H1 (cell line): ENCODE measurements at regions not wholly inside any gene's neighbourhood (a gene's known extent, or its start where the extent isn't known, plus 50 kb on each side); places are given as distances from the start of the nearest gene placed in this dataset.

ENCODE experiments used
- CTCF ChIA-PET: fragments of 300-600 bp; sonication (Branson Sonifier 250); formaldehyde crosslinking; loops from one replicate; lab custom pipeline; 2021; ENCODE audit not compliant: partially characterized antibody; lab: Charles Lee
- POLR2A ChIA-PET: fragments of 300-600 bp; sonication (Branson Sonifier 250); formaldehyde crosslinking; loops from one replicate; lab custom pipeline; 2021; ENCODE audit warnings: inconsistent platforms; ENCODE audit not compliant: partially characterized antibody; lab: Charles Lee
- DNase-seq, 2 experiments: peaks; one replicate each; pipeline versions ENCODE4 v3.0.0 to v3.0.0-alpha.2; 2010 to 2022; ENCODE audit warnings: low spot score in 2 of 2, low read depth in 1 of 2, mixed read lengths in 1 of 2
- FAIRE-seq: peaks from 2 replicates; lab custom pipeline; 2011; peaks lifted over from hg19 to GRCh38; lab: Jason Lieb, UNC
- H2AFZ ChIP-seq: 2 replicates; pipeline ENCODE4 v1.8.1; 2012; ENCODE audit warnings: low read length, inconsistent platforms
- H2AK5ac ChIP-seq: 2 replicates; pipeline ENCODE4 v1.6.1; 2013; ENCODE audit warnings: low read depth, low read length
- H2BK120ac ChIP-seq: replicated peaks from 2 replicates; pipeline ENCODE3; 2013; ENCODE audit warnings: low read depth, low read length, inconsistent platforms
- H2BK12ac ChIP-seq: 2 replicates; pipeline ENCODE4 v1.6.1; 2013; ENCODE audit warnings: low read depth, low read length
- H2BK15ac ChIP-seq: 2 replicates; pipeline ENCODE4 v1.6.1; 2013; ENCODE audit warnings: low read length
- H2BK20ac ChIP-seq: 2 replicates; pipeline ENCODE4 v1.6.1; 2013; ENCODE audit warnings: low read length
- H2BK5ac ChIP-seq: 2 replicates; pipeline ENCODE4 v1.6.1; 2013; ENCODE audit warnings: low read depth, low read length
- H3K14ac ChIP-seq: 2 replicates; pipeline ENCODE4 v1.6.1; 2013; ENCODE audit warnings: inconsistent platforms; ENCODE audit not compliant: insufficient read length
- H3K18ac ChIP-seq: 2 replicates; pipeline ENCODE4 v1.6.1; 2013; ENCODE audit warnings: low read length; ENCODE audit errors: extremely low read depth
- H3K23ac ChIP-seq: 2 replicates; pipeline ENCODE4 v1.6.1; 2013; ENCODE audit warnings: inconsistent platforms; ENCODE audit not compliant: insufficient read length
- H3K23me2 ChIP-seq: 2 replicates; pipeline ENCODE4 v1.6.1; 2013; ENCODE audit warnings: low read depth, low read length
- H3K27ac ChIP-seq: 2 replicates; pipeline ENCODE4 v1.6.1; 2011; ENCODE audit warnings: low read depth, low read length, inconsistent platforms
- H3K27me3 ChIP-seq, 4 experiments: replicated peaks in 1 of 4; 1 replicate in 1 of 4; 2 replicates in 3 of 4; pipeline versions ENCODE4 v1.6.1 to v1.8.1; 2011 to 2013; ENCODE audit warnings: low read length in 3 of 4, mild to moderate bottlenecking in 3 of 4, inconsistent platforms in 2 of 4, mixed read lengths in 2 of 4, moderate library complexity in 1 of 4; ENCODE audit not compliant: control insufficient read depth in 3 of 4, insufficient read depth in 3 of 4; ENCODE audit errors: extremely low read depth in 1 of 4
- H3K36me3 ChIP-seq, 4 experiments: 2 replicates each; pipeline versions ENCODE4 v1.6.1 to v1.8.1; 2011 to 2013; ENCODE audit warnings: mild to moderate bottlenecking in 4 of 4, low read length in 3 of 4, moderate library complexity in 2 of 4, control low read depth in 1 of 4, inconsistent platforms in 1 of 4; ENCODE audit not compliant: insufficient read depth in 4 of 4, control insufficient read depth in 2 of 4
- H3K4ac ChIP-seq: replicated peaks from 2 replicates; pipeline ENCODE3; 2013; ENCODE audit warnings: low read length, low read depth, mixed read lengths, inconsistent platforms; ENCODE audit not compliant: insufficient read length
- H3K4me1 ChIP-seq, 4 experiments: replicated peaks in 1 of 4; 1 replicate in 1 of 4; 2 replicates in 3 of 4; pipeline versions ENCODE4 v1.6.1 to v1.8.1; 2011 to 2013; ENCODE audit warnings: low read length in 3 of 4, inconsistent platforms in 2 of 4, mixed read lengths in 1 of 4; ENCODE audit not compliant: insufficient read depth in 4 of 4, control insufficient read depth in 3 of 4
- H3K4me2 ChIP-seq, 2 experiments: 2 replicates each; pipeline versions ENCODE4 v1.6.1 to v1.8.1; 2011 to 2013; ENCODE audit warnings: low read depth in 2 of 2, low read length in 2 of 2, control low read depth in 1 of 2, inconsistent platforms in 1 of 2, mild to moderate bottlenecking in 1 of 2; ENCODE audit not compliant: insufficient read depth in 1 of 2
- H3K4me3 ChIP-seq, 4 experiments: fragments of 200-600, 300-600 bp in 1 of 4; sonication (generic), shearing (Covaris generic), sonication (Bioruptor Twin) in 1 of 4; 2 replicates each; pipeline versions ENCODE4 v1.5.1 to v1.8.1; 2011 to 2016; ENCODE audit warnings: low read length in 4 of 4, low read depth in 3 of 4, control low read depth in 2 of 4, inconsistent platforms in 2 of 4, mild to moderate bottlenecking in 2 of 4, mixed read lengths in 1 of 4, moderate library complexity in 1 of 4; ENCODE audit not compliant: insufficient read depth in 2 of 4; ENCODE audit errors: extremely low read depth in 1 of 4
- H3K56ac ChIP-seq: replicated peaks from 2 replicates; pipeline ENCODE3; 2013; ENCODE audit warnings: low read depth, mild to moderate bottlenecking, mixed read lengths, low read length, inconsistent platforms; ENCODE audit not compliant: insufficient read length
- H3K79me1 ChIP-seq: 2 replicates; pipeline ENCODE4 v1.6.1; 2013; ENCODE audit warnings: low read depth, low read length, control low read depth
- H3K79me2 ChIP-seq, 2 experiments: 2 replicates each; pipeline versions ENCODE4 v1.6.1 to v1.8.1; 2012 to 2013; ENCODE audit warnings: low read length in 2 of 2, mild to moderate bottlenecking in 2 of 2, inconsistent platforms in 1 of 2; ENCODE audit not compliant: insufficient read depth in 2 of 2, control insufficient read depth in 1 of 2
- H3K9ac ChIP-seq, 4 experiments: replicated peaks in 1 of 4; 1 replicate in 1 of 4; 2 replicates in 3 of 4; pipeline versions ENCODE4 v1.6.1 to v1.8.1; 2011 to 2013; ENCODE audit warnings: low read depth in 3 of 4, low read length in 3 of 4, control low read depth in 2 of 4, mild to moderate bottlenecking in 2 of 4, moderate library complexity in 2 of 4, inconsistent platforms in 1 of 4; ENCODE audit errors: extremely low read depth in 1 of 4
- H3K9me3 ChIP-seq, 2 experiments: 2 replicates each; pipeline versions ENCODE4 v1.6.1 to v1.8.1; 2012 to 2013; ENCODE audit warnings: mild to moderate bottlenecking in 2 of 2, moderate library complexity in 2 of 2, control low read depth in 1 of 2, inconsistent platforms in 1 of 2, low read depth in 1 of 2, low read length in 1 of 2, mixed read lengths in 1 of 2; ENCODE audit not compliant: insufficient read depth in 2 of 2
- H4K20me1 ChIP-seq, 2 experiments: replicated peaks in 1 of 2; 2 replicates each; pipeline versions ENCODE3 to v1.8.1; 2011 to 2013; ENCODE audit warnings: inconsistent platforms in 2 of 2, low read length in 2 of 2, mild to moderate bottlenecking in 1 of 2; ENCODE audit not compliant: insufficient read depth in 2 of 2, control insufficient read depth in 1 of 2
- H4K5ac ChIP-seq: 2 replicates; pipeline ENCODE4 v1.6.1; 2013; ENCODE audit warnings: low read length, low read depth, mixed read lengths, inconsistent platforms; ENCODE audit not compliant: insufficient read length
- H4K8ac ChIP-seq: 2 replicates; pipeline ENCODE4 v1.8.0; 2013; ENCODE audit warnings: mild to moderate bottlenecking, moderate library complexity, low read length, inconsistent platforms; ENCODE audit not compliant: insufficient read depth; ENCODE audit errors: extremely low read depth
- H4K91ac ChIP-seq: replicated peaks from 2 replicates; pipeline ENCODE3; 2013; ENCODE audit warnings: low read length, mixed read lengths, inconsistent platforms; ENCODE audit not compliant: insufficient read length
- ATF2 ChIP-seq: IDR thresholded peaks from 2 replicates; pipeline ENCODE4 v1.6.1; 2012; ENCODE audit warnings: low read length, inconsistent platforms
- BRCA1 ChIP-seq: IDR thresholded peaks from 2 replicates; pipeline ENCODE4 v1.6.1; 2012; ENCODE audit warnings: low read depth, low read length, improper control_type of control experiment
- CBX5 ChIP-seq: fragments of 300-800, 300-1000 bp; sonication (generic); IDR thresholded peaks from 2 replicates; pipeline ENCODE4 v1.7.1; 2016; ENCODE audit warnings: antibody characterized with exemption, low read length, low read depth
- EGR1 ChIP-seq: IDR thresholded peaks from 2 replicates; pipeline ENCODE4 v1.6.1; 2011; ENCODE audit warnings: low read depth, low read length, borderline replicate concordance
- KDM1A ChIP-seq: fragments of 200-600, 300-600 bp; sonication (generic); IDR thresholded peaks from 2 replicates; pipeline ENCODE4 v1.7.1; 2016; ENCODE audit warnings: mild to moderate bottlenecking, low read length, borderline replicate concordance
- KDM4A ChIP-seq: IDR thresholded peaks from one replicate; pipeline ENCODE4 v1.7.1; 2012; ENCODE audit warnings: low read depth, mild to moderate bottlenecking, moderate library complexity, low read length, inconsistent platforms; ENCODE audit not compliant: severe bottlenecking
- POLR2A ChIP-seq, 2 experiments: IDR thresholded peaks; 1 replicate in 1 of 2; 2 replicates in 1 of 2; pipeline ENCODE4 v1.6.1; 2011; ENCODE audit warnings: low read depth in 2 of 2, low read length in 2 of 2, mild to moderate bottlenecking in 2 of 2; ENCODE audit errors: control extremely low read depth in 1 of 2
- POU5F1 ChIP-seq: IDR thresholded peaks from 2 replicates; pipeline ENCODE4 v1.6.1; 2011; ENCODE audit warnings: low read depth, mild to moderate bottlenecking, low read length, moderate library complexity
- RNF2 ChIP-seq: fragments of 200-900, 300-1000 bp; sonication (generic); IDR thresholded peaks from 2 replicates; pipeline ENCODE4 v1.7.1; 2016; ENCODE audit warnings: borderline replicate concordance, low read depth, mild to moderate bottlenecking, antibody characterized with exemption, low read length; ENCODE audit not compliant: poor library complexity, severe bottlenecking; ENCODE audit errors: missing control alignments
- SIRT6 ChIP-seq: IDR thresholded peaks from one replicate; pipeline ENCODE4 v1.7.1; 2012; ENCODE audit warnings: low read length, inconsistent platforms
- SUZ12 ChIP-seq: fragments of 200-600 bp; sonication (generic); IDR thresholded peaks from 2 replicates; pipeline ENCODE4 v1.6.1; 2012; ENCODE audit warnings: mild to moderate bottlenecking, inconsistent platforms, low read length, moderate library complexity, mixed read lengths
- WGBS, 2 experiments: shearing (Covaris generic) in 1 of 2; methylation state at CpG; one replicate each; pipeline versions ENCODE4 v1.1.6 to v1.1.7; 2013 to 2015; ENCODE audit warnings: low lambda C conversion rate in 2 of 2, mixed read lengths in 2 of 2, inconsistent platforms in 1 of 2, low coverage in 1 of 2, missing lambda C conversion rate in 1 of 2; ENCODE audit not compliant: insufficient replicate concordance in 2 of 2, insufficient coverage in 1 of 2, insufficient read length in 1 of 2; ENCODE audit errors: extremely low coverage in 1 of 2, missing lambda C conversion rate in 1 of 2; 5-methylcytosine and 5-hydroxymethylcytosine counted together

GRCh38 chr13:40130871-40131636 is 475.6 kb downstream of the COG6 start:
- H3K79me2 ChIP-seq = no peaks in the 10 kb centered on the region
- no peaks in the 10 kb centered on the region for H3K23me2 ChIP-seq
- H3K27me3 ChIP-seq = no peaks in the 10 kb centered on the region
- H2BK20ac ChIP-seq = no peak overlapping the region
- H2BK120ac ChIP-seq = no peak overlapping the region
- no peak overlapping the region for H3K4me3 ChIP-seq
- no peak overlapping the region for H4K91ac ChIP-seq
- no peak overlapping the region for H4K8ac ChIP-seq
- H3K79me1 ChIP-seq = no peaks in the 10 kb centered on the region
- no peaks in the 10 kb centered on the region for H3K36me3 ChIP-seq
- H3K9me3 ChIP-seq = no peaks in the 10 kb centered on the region
- no peak overlapping the region for H2BK12ac ChIP-seq
- no peak for FAIRE-seq
- H4K5ac ChIP-seq = no peak overlapping the region
- no peak overlapping the region for H3K27ac ChIP-seq
- H2AK5ac ChIP-seq = no peak overlapping the region
- no peak overlapping the region for H2AFZ ChIP-seq
- H3K4ac ChIP-seq = no peak overlapping the region
- ChIA-PET POLR2A (no interaction called here), CTCF (interaction anchor here (1.5 kb wide), 1 partner anchor 11 kb away, joined by 3 read pairs; no protein-coding TSS in a partner anchor)
- H2BK15ac ChIP-seq = no peak overlapping the region; the same call in 1 of the 2 replicates
- H3K18ac ChIP-seq = no peak overlapping the region
- peaks cover 0 to 2% of the 10 kb centered on the region in 2 experiments for H4K20me1 ChIP-seq
- H3K23ac ChIP-seq = no peak overlapping the region
- DNase-seq = no peak
- H3K14ac ChIP-seq = no peak overlapping the region
- peaks cover 0 to 2% (median 0%) of the 10 kb centered on the region in 4 experiments; a peak in 1 of 7 replicates for H3K4me1 ChIP-seq
- WGBS, 2 experiments = 94% methylated on average over 6 of the region's 6 CpGs; no CpG with 5 or more reads in 1 of the 2 experiments
- no peak overlapping the region for H3K4me2 ChIP-seq
- no peak overlapping the region for H3K56ac ChIP-seq
- H2BK5ac ChIP-seq = no peak overlapping the region
- H3K9ac ChIP-seq = no peak overlapping the region
- TF ChIP-seq KDM4A (no peak), RNF2 (no peak), EGR1 (no peak), POU5F1 (no peak), ATF2 (no peak), POLR2A (IDR thresholded peaks at IDR 0.05; ENCODE audit: control extremely low read depth in 1 of 2, low read depth in 2 of 2, low read length in 2 of 2) (no peak), KDM1A (no peak), SIRT6 (no peak), CBX5 (no peak), SUZ12 (no peak), BRCA1 (no peak)
